ENCODE measurements at regions not wholly inside any gene's neighbourhood (a gene's known extent, or its start where the extent isn't known, plus 50 kb on each side); places are given as distances from the start of the nearest gene placed in this dataset.

GRCh38 chr5:125600559-125600958 lies 822.6 kb upstream of the GRAMD2B start:
- no peak for TF ChIP-seq EP300 (IDR thresholded peaks at IDR 0.05)
- TF ChIP-seq CTCF (IDR thresholded peaks at IDR 0.05), result no peak

Data from sigmoid colon (tissue), 4 donors.